ENCODE measurements at regions not wholly inside any gene's neighbourhood (a gene's known extent, or its start where the extent isn't known, plus 50 kb on each side); places are given as distances from the start of the nearest gene placed in this dataset.

DNA sequence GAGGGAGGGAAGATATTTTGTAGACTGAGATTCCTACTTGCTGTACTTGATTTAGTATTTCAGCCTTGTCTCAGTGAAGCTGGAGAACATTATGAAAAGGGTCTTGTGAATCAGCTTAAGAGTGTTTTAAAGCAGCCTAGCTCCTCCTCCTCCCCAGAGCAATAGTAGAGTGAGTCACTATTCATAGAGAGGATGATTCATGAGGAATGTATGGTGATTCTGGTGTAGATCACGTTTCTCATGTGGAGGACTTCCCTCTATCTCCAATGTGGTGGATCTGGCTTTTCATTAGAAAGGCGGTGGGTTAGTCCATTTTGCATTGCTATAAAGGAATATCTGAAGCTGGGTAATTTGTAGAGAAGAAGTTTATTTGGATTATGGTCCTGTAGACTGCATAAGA, 340.1 kb upstream of the CHRM2 start:
- TF ChIP-seq, protein P1, sequence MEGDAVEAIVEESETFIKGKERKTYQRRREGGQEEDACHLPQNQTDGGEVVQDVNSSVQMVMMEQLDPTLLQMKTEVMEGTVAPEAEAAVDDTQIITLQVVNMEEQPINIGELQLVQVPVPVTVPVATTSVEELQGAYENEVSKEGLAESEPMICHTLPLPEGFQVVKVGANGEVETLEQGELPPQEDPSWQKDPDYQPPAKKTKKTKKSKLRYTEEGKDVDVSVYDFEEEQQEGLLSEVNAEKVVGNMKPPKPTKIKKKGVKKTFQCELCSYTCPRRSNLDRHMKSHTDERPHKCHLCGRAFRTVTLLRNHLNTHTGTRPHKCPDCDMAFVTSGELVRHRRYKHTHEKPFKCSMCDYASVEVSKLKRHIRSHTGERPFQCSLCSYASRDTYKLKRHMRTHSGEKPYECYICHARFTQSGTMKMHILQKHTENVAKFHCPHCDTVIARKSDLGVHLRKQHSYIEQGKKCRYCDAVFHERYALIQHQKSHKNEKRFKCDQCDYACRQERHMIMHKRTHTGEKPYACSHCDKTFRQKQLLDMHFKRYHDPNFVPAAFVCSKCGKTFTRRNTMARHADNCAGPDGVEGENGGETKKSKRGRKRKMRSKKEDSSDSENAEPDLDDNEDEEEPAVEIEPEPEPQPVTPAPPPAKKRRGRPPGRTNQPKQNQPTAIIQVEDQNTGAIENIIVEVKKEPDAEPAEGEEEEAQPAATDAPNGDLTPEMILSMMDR (IDR thresholded peaks at IDR 0.05; ENCODE audit: insufficient read depth, low read depth, low read length) = no peak
- TF ChIP-seq EZH2 (IDR thresholded peaks at IDR 0.05; ENCODE audit: insufficient read depth, low read length) = no peak
